ENCODE measurements at regions not wholly inside any gene's neighbourhood (a gene's known extent, or its start where the extent isn't known, plus 50 kb on each side); places are given as distances from the start of the nearest gene placed in this dataset.
A peak's percentile ranks its signal among the peaks of the same experiment; 100 is the strongest.

DNA sequence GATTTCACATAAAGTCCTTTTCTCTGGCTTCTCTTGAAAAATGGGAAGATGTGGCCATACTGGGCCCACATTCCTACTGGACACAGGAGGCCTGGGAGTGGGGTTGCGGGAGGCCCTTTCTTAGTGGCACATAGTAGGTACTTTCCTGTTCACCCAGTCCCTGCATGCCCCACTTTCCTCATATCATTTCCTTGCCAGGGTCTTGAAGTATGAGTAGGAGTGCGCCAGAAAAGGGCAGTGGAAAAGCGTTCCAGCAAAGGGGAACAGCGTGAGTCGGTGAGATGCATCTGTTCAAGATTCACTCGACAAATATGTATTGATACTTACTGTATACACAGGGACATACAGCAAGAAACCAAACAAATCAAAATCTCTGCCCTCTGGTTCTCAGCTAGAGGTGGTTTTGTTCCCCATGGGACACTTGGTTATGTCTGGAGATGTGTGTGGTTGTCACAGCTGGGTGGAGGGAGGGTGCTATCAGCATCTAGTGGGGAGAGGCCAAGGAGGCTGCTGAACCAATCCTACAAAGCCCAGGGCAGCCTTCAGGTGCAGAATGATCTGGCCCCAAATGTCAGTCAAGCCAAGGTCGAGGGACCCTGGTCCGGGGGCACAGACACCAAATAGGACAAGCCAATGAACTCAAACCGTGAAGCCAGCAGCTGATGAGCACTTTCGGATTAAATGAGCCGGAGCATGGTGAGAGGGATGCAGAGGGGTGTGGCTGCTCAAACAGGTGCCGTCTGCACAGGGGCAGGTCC lies 151.4 kb downstream of the CEBPB start:
- no peak for DNase-seq (ENCODE audit: low read depth in 2 of 2)

DNA sequence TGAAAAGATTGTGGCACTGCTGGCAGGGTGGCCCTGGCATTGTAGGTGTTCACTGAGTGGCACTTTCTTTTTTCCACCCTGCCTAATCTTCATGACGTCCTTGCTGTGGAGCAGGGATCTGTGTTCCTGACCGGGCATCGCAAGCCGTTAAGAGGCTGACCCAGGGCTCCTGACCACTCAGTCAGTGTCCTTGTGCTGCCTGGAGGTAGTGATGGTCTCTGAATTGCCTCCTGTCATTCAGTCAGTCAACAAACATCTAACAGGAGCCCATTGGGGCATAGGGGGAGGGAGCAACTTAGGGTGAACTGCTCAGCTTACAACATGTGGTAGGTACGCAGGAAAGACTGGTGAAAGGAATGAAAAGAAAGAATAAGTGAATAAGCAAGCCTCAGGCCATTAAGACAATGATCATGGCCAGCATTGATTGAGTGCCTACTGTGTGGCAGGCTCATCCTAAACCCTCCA lies 152.0 kb downstream of the CEBPB start:
- no peak for DNase-seq (ENCODE audit: low read depth in 2 of 2)

DNA sequence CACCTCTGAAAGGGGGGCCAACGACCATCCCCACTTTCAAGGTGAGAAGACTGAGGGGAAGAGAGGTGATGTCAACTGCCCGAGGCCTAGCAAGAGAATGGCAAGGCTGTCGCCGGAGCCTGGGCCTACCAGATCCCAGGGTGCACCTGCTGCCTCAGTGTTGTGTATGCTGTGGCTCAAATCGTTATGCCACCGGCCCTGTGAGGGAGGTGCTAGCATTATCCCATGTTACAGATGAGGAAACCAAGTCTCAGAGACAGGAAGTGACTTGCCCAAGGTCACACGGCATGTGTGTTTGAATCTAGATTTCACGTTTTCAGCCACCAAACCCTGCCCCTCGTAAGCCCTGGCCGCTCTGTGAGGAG lies 152.5 kb downstream of the CEBPB start:
- DNase-seq (ENCODE audit: low read depth in 2 of 2), result no peak

DNA sequence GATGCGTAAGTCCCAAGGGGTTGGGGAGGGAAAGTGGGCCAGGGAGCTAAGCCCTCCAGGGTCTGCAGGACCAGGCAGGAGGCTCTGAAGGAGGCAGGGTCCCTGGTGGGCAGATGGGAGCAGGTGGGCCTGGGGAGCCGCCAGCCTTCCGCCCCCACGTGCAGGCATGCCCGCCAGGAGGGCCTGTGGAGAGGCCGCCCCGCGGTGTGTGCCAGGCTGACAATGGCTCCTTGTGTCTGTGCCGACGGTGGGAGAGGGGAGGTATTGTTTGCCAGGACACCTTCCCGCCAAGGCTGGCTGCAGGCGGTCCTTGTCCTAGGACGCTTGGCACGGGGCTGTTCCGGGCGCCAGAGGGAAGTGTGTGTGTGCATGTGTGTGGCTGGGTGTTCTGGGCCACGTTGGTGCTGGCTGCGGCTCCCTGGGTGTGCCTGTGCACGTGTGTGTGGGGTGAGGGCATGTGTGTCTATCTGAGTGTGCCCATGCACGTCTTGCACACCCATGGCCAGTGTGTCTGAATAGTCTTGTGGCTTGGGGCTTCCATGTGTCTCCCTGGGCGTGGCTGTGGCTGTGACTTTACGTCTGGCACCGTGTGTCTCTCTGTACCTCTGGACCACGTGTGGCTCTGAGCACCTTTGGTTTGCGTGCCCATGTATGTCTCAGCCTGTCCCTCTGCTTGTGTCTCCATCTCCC lies 153.0 kb downstream of the CEBPB start:
- DNase-seq (ENCODE audit: low read depth in 2 of 2), result no peak

DNA sequence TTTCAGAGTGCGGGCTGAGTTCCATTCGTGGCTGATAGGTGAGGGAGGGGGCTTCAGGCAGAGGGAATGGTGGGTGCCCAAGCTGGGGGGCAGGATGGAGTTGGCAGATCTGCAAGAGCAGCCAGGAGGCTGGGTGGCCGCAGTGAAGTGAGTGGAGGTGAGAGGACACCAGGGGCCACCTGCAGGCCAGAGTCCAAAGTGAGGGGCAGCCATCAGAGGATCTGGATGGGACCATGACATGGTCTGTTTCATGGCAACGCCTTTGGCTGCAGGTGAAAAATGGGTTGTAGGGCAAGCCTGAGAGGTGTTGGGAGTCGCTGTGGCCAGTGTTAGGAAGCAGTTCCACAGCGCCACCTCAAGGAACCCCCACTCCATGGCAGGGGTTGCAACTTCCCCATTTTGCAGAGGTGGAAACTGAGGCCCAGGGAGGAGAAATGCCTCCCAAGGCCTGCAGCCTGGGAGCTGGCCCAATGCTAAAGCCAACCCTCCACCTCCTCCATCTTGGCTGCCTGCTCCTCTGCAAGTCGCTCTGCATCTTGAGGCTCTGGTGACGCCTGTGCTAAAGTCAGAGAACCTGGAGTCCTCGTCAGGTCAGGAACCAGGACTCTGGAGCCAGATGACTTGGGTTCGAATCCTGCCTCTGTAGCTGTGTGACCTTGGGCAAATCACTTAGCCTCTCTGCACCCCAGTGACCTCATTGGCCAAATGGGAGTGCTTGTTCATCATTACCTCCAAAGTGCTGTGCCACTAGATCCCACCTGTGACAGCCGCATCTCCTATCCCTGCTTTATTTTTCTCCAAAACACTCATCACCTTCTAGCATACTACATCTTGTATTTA lies 153.8 kb downstream of the CEBPB start:
- no peak for DNase-seq (ENCODE audit: low read depth in 2 of 2)

DNA sequence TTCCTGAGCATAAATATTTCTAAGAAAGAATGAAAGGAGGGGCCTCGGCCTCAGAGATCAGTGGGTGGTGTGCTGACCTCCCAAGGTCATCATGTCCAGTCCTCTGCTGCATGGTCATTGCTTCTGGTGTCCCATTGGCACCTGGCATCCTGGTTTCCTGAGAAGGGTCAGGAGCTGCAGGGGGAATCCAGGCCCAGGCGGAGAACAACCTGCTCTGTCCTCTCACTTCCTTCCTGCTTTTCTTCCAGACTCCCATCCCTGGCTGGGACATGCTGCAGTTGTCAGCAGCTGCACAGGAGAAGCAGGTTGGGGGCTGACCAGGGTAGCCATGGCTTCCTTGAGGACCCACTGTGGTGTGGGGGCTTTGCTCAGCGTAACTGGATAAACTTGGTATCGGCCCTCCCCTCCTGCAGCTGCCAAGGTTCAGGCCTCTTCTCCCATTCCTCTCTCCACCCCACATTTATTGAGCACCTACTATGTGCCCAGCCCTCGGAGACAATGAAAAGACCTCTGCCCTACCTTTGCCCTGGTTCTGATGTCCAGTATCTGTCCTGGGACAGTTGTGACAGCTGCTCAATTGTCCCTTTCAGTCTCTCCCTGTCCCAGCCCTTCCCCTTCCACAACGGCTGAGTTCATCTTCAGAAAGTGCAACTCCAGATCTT lies 155.2 kb downstream of the CEBPB start:
- DNase-seq (ENCODE audit: low read depth in 2 of 2), result peak in 1 of 2 donors; percentile 28

DNA sequence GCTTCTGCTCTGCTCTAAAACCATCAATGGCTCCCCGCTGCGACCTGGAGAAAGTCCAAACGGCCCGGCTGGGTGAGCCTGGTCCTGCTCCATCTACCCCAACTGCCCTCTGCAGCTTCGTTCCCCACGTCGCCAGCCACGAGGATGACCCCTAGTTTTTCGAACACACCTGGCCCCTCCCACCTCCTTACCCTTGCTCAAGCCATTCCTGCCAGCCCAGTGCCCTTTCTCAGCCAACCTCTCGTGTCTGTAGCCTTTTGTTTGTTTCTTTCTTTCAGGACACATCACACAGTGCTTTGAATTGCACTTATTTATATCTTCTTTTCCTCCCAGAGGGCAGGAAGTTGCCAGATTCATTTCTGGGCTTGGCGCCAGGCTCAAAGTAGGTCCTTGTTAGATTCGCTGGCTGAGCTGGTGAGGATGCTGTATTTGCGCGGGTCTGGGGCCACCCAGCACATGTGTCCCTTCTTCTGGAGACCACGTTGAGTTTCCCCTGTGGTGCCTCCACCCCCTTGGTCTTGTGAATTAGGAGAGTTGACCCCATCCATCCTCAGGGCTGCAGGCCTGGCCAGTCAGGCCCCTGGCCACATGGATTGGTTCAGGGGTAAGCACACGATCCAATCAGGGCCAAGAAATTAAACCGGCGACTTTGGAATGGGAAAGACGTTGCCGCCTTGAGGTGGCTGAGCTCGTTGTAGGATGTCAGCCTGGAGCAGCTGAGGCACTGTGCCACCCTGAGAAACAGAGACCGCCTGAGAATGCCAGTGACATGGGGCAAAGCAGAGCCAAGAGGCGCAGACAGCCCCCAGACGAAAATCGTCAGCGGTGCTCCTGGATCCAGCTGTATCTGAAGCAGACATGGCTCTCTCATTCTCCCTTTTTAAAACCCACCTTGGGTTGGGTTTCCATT lies 156.0 kb downstream of the CEBPB start:
- peak; percentile 17 to 83 for DNase-seq (ENCODE audit: low read depth in 2 of 2)

DNA sequence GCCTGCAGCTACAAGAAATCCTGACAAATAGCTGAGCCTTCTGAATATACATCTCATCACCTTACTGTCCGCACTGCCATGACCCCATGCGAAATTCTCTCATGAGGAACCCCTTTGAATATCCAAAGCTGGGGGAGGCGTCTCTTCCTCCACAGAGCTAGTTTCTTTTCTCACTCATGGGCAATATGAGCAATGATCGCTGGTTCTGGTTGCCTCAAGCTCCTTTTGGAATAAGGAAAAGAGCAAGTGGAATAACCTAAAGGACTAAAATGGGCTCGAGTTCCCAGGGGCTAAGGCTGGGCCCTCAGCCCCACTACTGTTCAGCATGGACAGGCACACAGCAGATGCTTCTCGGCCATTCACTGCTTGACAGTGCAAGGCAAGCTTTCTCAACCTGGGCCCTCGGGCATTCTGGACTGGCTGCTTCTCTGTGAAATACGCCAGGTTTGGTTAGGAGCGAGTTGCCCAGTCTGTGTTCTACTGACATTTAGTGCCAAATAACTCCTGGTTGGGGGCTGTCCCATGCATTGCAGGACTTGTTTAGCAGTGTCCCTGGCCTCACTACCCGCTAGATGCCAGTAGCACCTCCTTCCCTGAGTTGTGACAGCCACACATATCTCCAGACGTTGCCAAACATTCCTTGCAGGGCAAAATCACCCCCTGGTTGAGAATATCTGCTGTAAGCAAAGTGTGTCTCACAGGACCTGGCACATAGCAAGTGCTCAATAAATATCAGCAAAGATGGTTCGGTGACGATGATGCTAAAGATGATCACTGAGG lies 156.8 kb downstream of the CEBPB start:
- DNase-seq (ENCODE audit: low read depth in 2 of 2), result no peak

DNA sequence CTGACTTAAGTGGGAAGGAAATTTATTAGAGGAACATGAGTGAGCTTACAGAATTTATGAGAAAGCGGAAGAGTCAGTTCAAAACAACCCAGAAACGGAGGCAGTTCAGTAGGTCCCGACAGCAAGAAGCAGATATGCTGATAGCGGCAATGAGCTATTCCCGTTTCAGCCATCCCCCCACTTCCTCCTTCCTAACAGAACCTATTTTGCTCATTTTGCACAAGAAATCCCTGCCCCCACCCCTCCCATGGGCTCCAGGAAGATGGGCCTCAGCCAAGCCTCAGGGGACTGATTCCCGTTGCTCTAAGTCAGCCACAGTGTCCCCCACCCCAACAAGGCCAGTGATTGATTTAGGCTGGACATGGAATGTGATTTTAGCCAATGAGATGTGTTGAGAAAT lies 157.5 kb downstream of the CEBPB start:
- no peak for DNase-seq (ENCODE audit: low read depth in 2 of 2)

DNA sequence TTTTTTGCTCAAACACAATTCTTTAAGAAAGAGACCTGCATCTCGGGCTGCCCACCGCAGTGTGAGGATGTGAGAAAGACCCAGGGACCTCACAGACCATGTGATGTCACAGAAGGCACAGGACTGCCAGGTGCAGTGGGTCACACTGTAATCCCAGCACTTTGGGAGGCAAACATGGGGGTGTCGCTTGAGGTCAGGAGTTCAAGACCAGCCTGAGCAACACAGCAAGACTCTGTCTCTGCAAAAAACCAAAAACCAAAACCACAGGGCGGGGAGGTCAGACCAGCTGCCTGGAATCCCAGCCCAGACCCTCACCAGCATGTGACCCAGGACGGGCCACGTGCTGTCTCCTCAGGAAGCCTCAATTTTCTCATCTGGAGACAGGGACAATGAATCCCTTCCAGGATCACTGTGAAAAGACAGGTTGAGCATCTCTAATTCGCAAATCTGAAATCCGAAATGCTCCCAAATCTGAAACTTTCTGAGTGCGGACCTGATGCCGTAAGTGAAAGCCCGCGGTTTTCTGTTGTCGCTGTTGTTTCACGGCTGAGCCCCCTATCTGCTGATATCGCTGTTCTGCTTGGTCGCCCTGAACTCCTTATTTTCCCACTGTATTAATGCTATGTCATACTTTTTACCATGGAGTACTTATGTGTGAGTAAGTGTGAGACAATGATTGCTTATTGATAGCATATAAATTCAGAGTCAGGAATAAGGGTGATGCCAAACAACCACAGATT lies 159.5 kb upstream of the PTPN1 start:
- DNase-seq (ENCODE audit: low read depth in 2 of 2), result no peak

DNA sequence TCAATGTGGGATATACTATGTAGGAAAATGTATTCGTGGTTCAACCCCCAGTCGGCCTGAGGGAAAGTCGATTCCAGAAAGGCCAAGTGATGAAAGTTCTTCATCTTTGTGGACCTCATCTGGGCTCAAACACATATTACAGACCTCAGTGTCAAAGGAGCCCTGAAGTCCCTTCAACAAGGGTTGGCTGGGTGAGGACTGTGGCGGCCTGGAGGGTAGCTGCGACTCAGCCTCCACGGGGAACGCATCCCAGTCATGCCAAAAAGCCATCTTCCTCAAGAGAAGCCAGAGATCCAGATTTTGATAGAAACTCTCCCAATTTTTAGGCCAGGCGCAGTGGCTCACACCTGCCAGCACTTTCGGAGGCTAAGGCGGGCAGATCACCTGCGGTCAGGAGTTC lies 158.6 kb upstream of the PTPN1 start:
- DNase-seq (ENCODE audit: low read depth in 2 of 2), result no peak

DNA sequence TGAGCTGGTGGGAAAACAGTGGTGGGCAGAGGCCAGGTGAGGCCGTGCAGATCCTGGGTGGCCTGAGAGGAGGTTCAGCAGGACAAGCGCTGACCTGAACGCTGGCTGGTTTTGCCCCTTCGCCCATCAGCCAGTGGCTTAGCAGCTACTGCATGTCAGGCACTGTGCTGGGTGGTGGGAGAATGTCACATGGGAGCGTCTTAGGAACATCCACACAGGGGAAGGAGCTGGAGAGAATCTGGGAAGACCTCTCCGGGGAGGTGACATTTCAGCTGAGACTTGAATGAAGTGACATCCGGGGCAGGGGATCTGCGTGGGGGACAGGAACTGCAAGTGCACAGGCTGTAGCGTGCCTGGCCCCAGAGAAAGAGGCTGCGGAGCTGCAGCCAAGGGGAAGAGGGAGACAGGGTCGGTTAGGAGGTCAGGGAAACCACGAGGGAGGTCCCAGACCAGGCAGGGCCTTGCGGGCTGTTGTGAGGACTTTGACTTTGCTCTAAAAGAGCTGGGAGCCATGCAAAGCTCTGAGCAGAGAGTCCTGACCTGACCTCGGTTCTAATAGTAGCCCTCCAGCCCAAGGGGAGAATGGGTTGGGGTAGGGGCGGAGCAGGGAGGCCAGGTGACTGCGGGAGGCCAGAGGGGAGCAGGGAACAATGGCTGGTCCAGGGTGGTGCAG lies 156.8 kb upstream of the PTPN1 start:
- DNase-seq (ENCODE audit: low read depth in 2 of 2), result no peak

DNA sequence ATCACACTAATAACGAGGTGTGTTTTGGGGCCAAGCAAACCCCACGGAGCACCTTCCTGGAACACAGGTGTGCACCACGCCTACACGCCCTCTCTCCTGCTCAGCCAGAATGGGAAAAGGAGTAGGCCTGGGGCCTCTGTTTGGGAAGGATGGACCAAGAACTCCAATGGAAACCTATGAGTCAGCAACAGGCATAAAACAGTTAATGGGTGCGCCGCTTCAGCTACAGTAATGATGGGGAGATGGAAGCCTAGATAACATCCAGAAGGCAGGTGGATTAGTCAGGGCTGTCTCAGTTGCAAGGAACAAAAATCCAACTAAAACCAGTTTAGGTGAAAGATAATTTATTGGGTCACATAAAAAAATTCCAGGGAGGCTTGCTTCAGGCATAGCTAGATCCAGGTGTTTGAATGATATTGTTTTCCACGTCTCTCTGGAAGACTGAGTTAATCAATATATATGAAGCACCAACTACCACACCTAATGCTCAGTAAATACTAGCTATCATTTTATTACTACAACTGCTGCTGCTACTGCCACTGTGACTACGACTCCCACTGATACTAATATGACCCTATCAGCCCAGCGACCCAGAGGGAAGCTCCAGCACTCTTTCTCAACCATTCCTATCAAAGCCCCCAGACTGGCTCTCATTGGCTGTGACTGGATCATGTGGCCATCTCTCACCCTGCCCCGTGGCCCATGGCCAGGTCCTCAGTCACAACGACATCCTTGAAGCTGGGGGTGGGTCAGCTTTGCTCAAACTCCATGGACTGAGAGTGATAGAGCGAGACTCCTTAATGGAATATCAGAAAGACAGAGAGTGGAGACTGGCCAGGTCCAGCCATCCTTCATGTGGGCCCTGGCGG lies 155.2 kb upstream of the PTPN1 start:
- no peak for DNase-seq (ENCODE audit: low read depth in 2 of 2)

DNA sequence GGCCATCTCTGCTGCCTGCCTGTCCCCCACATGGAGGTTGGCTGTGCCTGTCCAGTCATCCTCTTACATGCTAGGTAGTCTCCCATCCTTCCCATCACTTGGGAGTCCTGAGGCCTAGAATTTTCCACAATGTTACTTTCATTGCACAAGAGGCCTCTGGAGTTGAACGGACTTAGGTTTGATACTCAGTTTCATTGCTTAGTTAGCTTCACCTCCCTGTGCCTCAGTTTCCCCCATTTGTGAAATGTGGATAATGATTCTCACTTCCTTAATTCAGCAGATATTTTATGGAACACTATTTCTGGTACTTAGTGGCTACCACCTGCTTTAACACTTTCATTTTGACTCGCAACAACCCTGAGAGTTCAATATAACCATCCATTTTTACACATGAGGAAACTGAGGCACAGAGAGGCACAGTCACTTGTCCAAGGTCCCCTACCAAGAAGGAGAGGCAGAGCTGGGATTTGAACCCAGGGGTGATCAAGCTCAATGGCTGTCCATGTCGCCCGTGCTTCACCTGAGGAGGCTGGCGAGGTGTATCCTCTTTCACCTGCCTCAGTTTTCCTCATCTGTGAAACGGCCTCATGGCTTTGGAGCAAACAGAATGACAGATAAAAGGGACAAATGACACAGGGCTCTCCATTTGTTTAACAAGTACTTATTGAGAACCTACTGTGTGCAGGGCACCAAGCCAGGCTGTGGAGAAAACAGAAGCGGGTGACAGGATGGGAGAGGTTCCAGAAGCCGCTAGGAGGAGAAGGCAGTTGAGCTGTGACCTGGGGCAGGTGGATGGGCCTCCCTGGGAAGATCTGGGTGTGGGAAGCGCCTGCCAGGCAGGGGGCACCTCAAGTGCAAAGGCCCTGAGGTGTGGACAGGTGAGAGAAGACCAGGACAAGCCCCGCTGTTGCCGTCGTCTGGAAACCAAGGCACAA lies 154.3 kb upstream of the PTPN1 start:
- no peak for DNase-seq (ENCODE audit: low read depth in 2 of 2)

DNA sequence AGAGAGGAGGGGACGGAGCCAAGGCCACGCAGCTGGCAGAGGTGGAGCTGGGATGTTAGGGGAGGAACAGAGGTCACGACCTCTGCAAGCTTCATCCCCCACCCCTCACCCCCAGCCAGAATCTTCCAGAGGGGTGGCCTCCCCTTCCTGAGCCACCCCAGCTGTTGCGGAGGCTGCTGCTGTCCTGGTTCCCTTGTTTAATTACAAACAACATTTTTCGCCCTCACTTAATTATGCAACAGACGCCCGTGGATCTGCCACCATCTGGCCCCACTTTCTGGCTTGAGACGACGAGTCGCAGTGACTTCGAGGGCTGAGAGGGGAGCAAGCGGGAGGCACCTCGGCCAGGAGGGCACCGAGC lies 153.7 kb upstream of the PTPN1 start:
- no peak for DNase-seq (ENCODE audit: low read depth in 2 of 2)

DNA sequence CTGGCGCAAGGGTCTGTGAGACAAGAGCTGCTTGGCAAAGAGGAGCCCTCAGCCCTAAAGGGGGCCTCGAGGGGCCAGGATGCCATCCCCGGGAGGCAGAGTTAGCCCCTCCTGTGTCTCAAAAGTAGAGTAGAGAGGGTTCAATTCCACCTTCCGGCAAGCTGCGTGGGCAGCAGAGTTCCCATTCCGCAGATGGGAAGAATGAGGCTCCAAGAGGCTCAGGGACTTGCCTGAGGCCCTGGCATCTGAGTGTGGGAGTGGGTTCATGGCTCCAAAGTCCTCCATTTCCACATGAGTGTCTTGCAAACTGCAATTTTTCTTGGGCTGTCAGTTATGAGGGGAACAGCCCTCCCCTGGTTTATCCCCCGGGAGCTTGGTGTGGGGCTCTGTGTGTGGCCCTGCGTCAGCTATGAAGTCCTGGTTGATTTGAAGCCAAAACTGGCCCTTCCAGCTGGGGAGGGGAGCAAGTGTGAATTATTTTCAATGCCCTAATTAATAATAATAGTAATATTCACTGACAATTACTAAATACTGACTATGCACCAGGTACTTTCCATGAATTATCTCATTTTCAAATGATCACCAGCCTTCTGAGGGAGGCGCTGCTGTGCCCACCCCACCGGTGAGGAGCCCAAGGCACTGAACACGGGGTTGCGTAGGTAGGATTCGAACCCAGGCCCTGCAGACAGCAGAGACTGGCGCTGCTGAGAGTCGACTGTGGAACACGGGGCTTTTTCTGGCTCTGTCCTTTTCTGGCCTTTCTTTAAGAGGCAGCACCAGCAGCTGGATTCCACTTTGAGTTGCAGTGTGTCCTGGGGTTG lies 153.0 kb upstream of the PTPN1 start:
- DNase-seq (ENCODE audit: low read depth in 2 of 2), result no peak

Data from dermis microvascular lymphatic vessel endothelial cell (primary cell).